ENCODE measurements at regions not wholly inside any gene's neighbourhood (a gene's known extent, or its start where the extent isn't known, plus 50 kb on each side); places are given as distances from the start of the nearest gene placed in this dataset.

DNA sequence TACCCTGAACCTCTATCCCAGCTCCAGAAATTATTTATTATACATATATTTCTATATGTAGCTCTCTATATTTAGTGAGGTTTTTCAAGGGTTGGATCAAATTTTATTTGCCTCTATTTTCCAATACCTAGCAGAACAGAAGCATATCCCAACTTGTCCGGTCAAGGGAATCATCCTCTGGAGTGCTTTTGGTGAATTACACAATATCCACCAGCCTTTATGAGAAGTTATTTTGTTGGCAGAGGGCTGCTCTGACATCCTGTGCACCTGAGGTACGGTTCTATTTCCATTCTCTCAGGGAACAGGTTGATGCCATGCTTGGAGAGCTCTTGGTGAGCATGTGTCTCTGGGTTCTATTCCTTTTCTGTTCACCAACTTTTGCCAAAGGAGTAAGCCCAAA, 1056.4 kb downstream of the GALC start:
- Histone ChIP-seq H3K27ac (no peak overlapping the region), H3K4me3 (no peak overlapping the region), H3K4me1 (no peaks in the 10 kb centered on the region), H3K27me3 (no peaks in the 10 kb centered on the region), H3K36me3 (no peaks in the 10 kb centered on the region), H3K9me3 (no peaks in the 10 kb centered on the region)
- DNase-seq (no peak), ATAC-seq (no peak)
- TF ChIP-seq, protein P1, sequence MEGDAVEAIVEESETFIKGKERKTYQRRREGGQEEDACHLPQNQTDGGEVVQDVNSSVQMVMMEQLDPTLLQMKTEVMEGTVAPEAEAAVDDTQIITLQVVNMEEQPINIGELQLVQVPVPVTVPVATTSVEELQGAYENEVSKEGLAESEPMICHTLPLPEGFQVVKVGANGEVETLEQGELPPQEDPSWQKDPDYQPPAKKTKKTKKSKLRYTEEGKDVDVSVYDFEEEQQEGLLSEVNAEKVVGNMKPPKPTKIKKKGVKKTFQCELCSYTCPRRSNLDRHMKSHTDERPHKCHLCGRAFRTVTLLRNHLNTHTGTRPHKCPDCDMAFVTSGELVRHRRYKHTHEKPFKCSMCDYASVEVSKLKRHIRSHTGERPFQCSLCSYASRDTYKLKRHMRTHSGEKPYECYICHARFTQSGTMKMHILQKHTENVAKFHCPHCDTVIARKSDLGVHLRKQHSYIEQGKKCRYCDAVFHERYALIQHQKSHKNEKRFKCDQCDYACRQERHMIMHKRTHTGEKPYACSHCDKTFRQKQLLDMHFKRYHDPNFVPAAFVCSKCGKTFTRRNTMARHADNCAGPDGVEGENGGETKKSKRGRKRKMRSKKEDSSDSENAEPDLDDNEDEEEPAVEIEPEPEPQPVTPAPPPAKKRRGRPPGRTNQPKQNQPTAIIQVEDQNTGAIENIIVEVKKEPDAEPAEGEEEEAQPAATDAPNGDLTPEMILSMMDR (IDR thresholded peaks at IDR 0.05) = no peak
- intact Hi-C loops (cut with DNase I) = no loop called here
- WGBS (ENCODE audit: insufficient coverage, low coverage, low lambda C conversion rate, missing lambda C conversion rate) = 49% methylated on average over 2 of the region's 2 CpGs

DNA sequence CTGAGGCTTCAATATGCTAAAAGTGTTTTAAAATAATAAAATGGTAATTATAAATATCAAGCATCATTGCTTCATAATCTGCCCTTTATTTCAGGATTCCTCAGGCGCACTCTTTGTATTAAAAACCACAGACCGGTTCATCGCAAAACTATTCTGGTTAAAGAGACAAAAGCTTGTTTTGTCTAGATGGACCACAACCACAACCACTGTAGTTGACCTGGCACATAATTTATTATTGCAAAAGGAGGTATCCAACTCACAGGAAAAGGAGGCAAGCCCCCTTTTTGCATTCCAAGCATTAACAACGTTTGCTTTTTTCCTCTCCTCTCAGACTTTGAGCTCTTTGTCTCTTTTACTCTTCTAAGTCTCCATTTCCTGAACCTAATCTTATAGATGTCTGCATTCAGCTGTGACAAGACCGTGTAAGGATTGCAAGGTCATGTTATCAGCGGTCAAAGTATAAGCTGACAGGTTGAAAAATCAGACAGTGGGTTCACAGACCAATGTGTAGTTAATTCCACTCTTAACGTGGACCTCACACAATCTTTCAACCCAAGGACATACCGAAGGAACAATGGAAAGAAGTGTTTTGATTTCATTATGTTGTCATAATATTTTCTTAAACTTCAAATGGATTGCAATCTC, 1057.6 kb downstream of the GALC start:
- no peak overlapping the region for H3K27ac ChIP-seq
- DNase-seq (no peak), ATAC-seq (no peak)
- no peaks in the 10 kb centered on the region for H3K9me3 ChIP-seq
- intact Hi-C loops (cut with DNase I) = no loop called here
- no peaks in the 10 kb centered on the region for H3K36me3 ChIP-seq
- no peak for TF ChIP-seq POLR2A (IDR thresholded peaks at IDR 0.05)
- TF ChIP-seq, protein P1 (IDR thresholded peaks at IDR 0.05) = no peak
- no peaks in the 10 kb centered on the region for H3K27me3 ChIP-seq
- H3K4me3 ChIP-seq = no peak overlapping the region
- no peaks in the 10 kb centered on the region for H3K4me1 ChIP-seq
- WGBS (ENCODE audit: insufficient coverage, low coverage, low lambda C conversion rate, missing lambda C conversion rate) = 35% methylated on average over 8 of the region's 8 CpGs

DNA sequence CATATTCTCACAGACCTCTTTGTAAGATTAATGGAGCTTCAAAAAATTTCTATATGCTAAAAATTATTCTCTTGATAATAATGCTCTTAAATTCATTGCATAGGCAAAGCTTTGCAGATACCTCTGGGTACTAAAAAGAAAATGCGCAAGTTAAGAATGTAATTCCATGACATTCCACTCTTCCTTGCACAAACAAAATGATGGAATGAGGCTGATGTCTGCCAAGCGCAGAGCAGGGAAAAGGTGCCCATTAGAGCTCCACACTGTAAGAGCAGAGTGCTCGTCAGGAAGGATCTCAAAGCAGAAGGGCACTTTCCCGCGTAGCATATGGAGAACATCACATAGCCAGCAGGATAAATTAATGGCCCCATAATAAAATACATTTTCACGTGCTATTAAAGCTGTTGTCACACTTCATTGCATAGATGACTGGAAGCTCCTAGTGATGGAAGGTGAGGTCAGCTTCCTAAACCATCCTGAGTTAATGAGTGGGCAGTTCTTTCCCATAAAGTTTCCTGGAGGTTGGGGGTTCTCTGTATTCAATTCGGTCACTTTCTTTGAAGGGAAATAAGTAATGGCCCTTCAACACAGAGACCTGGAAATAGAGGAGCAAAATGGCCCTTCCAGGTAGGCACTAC, 1058.9 kb downstream of the GALC start:
- Histone ChIP-seq H3K4me1 (no peaks in the 10 kb centered on the region), H3K27ac (no peak overlapping the region), H3K4me3 (no peak overlapping the region), H3K9me3 (no peaks in the 10 kb centered on the region), H3K36me3 (no peaks in the 10 kb centered on the region), H3K27me3 (no peaks in the 10 kb centered on the region)
- DNase-seq (no peak), ATAC-seq (no peak)
- no peak for TF ChIP-seq POLR2A (IDR thresholded peaks at IDR 0.05)
- TF ChIP-seq, protein P1 (IDR thresholded peaks at IDR 0.05) = no peak
- intact Hi-C loops (cut with DNase I) = no loop called here
- WGBS (ENCODE audit: insufficient coverage, low coverage, low lambda C conversion rate, missing lambda C conversion rate) = 60% methylated on average over 7 of the region's 7 CpGs

DNA sequence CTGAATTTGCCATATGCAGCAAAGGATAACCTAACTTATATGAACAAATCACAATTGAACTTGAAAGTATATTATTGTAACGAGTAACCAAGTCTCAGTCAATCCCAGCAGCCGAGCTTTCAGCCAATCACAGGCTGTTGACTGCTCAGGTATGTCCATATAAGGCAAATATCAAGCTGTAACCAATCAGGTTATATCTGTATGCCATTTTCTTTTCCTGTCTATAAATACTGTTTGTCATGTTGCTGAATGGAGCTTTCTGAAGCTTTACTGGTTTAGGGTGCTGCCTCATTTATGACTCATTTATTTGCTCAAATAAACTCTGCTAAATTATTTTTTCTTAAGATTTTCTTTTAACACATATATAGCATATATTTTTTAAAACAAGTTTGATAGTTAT, 1059.5 kb downstream of the GALC start:
- DNase-seq = no peak
- H3K36me3 ChIP-seq = no peaks in the 10 kb centered on the region
- WGBS (ENCODE audit: insufficient coverage, low coverage, low lambda C conversion rate, missing lambda C conversion rate) = 55% methylated on average over 2 of the region's 2 CpGs
- intact Hi-C loops (cut with DNase I) = no loop called here
- H3K4me3 ChIP-seq = no peak overlapping the region
- TF ChIP-seq POLR2A (IDR thresholded peaks at IDR 0.05) = no peak
- TF ChIP-seq, protein P1 (IDR thresholded peaks at IDR 0.05) = no peak
- H3K27me3 ChIP-seq = no peaks in the 10 kb centered on the region
- H3K9me3 ChIP-seq = no peaks in the 10 kb centered on the region
- ATAC-seq = no peak
- no peak overlapping the region for H3K27ac ChIP-seq
- no peaks in the 10 kb centered on the region for H3K4me1 ChIP-seq

Measured in right lobe of liver (tissue), 6 donors.